HG03432 (cell line): ENCODE measurements at regions not wholly inside any gene's neighbourhood (a gene's known extent, or its start where the extent isn't known, plus 50 kb on each side); places are given as distances from the start of the nearest gene placed in this dataset.
"Not testable (repeated sequence)": the region's sequence is repeated elsewhere in the genome, so short reads cannot be mapped to it uniquely, and the experiment has no call there.

Experiments used
- ATAC-seq: cut with Tn5 transposase; IDR thresholded peaks from one replicate; pipeline ENCODE4 v1.9.1; 2021; ENCODE audit warnings: mild to moderate bottlenecking, moderate library complexity; ENCODE audit not compliant: unreplicated experiment

DNA sequence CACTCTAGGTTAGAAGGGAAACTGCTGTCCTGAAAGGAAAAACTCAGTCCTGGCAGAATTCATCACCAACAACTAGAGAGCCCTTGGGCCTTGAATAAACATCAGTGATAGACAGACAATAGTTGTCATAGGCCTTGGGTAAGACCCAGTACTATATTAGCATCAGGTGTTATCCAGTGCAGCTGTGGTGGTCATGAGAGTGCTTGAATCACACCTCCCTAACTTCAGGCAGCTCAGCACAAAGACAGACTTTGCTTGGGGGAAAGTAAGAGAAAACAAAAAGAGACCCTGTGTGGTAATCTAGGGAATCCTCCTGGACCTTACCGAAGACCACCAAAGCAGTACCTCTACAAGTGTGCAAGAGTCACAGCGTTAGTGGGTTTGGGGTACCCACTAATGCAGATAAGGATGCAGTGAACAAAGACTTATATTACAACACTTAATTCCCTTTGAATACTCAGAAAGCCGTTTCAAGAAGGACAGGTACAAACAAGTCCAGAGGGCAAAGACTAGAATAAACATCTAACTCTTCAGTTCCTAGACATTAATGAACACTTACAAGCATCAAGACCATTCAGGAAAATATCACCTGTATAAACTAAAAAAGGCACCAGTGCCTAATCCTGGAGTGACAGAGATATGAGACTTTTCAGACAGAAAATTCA is 332.3 kb upstream of the EPHA3 start:
- ATAC-seq = no peak

DNA sequence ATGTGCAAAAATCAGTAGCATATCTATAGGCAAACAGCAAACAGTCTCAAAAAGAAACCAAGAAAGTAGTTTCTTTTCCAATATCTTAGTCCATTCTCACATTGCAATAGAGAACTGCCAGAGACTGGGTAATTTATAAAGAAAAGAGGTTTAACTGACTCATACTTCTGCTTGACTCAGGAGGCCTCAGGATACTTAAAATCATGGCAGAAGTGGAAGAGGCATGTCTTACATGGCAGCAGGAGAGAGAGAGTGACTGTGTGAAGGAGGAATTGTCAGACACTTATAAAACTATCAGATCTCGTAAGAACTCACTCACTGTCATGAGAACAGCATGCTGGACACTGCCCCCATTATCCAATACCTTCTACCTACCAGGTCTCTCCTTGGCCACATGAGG is 327.9 kb upstream of the EPHA3 start:
- ATAC-seq = no peak

DNA sequence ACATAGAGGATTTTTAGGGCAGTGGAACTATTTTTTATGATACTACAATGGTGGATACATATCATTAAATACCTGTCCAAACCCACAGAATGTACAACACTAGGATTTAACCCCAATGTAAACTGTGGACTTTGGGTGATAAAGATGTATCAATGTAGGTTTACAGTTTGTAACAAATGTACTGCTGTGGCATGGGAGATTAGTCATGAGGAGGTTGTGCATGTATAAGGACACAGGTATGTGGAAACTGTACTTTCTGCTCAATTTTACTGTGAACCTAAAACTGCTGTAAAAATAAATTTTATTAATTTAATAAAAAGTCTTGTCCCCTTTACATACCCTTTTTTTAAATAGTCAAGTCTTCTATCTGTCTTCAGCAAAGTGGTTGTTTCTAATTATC is 322.5 kb upstream of the EPHA3 start:
- no peak for ATAC-seq

DNA sequence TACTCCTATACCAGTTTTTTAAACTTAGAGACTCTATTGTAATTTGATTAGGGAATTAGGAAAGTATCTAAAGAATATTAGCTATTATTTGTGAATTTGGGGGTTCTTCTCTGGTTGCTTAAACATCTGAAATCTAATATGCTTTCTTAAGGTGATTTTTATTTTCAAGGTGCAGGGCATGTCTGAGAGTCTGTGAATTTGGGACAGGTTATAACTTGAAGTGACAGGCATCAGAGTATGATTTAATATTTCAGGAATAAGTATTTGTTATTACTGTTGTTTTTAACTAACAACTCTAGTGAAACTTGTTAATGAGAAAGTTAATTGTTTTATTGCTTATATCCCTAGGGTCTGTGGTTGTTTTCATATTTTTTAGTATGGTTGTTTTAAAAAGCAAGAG is 321.6 kb upstream of the EPHA3 start:
- ATAC-seq = no peak

DNA sequence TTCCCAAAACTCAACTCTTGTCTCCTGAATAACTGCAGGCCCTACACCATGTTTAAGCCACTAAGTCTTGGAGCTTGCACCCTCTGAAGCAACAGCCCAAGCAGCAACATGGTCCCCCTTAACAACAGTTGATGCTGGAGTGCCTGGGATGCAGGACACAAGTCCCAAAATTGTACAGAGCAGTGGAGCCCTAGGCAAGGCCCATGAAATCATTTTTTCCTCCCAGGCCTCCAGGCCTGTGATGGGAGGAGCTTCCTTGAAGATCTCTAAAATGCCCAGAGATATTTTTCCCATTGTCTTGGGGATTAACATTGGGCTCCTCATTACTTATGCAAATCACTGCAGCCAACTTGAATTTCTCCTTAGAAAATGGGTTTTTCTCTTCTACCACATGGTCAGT is 311.9 kb upstream of the EPHA3 start:
- ATAC-seq = no peak

DNA sequence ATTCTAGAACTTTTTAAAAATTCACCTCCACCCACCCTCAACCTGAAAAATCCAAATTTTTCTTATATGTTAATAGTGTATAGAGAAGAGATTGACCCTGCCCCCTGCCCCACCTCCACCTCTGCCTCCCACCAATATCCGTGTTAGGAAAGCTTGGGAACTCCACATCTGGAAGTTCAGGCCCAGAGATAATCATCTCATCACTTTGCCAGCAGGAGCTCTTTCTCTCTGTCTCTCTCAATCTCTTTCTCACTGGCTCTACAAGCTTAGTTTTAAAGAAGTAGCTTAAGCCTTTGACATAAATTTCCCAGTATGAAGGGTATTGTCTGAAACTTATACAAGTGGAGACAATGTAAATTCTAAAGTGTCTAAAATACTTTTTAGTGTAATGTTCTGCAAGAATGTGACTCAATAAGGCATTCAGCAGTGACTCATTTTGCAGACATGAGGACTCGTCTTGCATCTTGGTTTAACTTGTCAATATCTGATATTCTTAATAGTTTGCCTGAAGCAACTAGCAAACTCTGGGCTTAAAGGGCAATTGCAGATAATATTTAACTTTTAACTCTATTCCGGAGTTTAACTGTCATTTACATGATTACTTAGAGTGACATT is 299.8 kb upstream of the EPHA3 start:
- no peak for ATAC-seq

DNA sequence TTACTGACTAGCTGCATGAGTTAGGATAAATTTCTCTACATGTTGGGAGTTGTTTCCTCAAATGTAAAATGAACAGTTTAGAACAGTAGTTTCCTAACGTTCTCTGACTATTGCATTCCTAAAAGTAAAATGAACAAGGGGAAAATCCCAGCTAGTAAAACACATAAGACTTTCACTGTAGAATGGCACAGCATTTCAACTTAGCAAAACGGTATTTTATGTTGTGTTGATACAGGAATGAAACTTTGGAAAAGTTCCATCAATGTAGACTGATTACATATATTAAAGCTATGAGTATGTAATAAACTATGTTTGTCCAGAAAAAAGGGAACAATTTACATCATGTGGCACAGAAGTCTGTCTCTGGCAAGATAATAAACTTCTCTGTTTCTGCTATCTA is 297.4 kb upstream of the EPHA3 start:
- ATAC-seq = no peak

DNA sequence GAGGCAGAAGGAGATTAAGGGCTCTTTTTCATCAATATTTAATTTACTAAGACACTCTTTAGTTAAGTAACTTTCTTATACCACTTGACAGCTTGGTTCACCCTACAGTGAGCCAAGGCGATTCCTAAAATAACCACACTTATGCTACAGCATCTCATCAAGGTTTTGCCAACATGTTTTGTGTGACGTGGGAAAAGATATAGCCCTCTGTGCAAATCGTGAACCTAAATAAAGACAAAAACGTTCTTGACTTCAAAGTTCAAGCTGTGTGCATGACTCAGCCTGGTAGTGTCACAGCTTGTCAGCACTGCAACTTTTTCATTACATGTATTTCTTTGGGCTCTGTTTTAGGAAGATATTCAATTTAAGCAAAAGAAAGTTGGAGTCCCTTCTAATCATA is 297.0 kb upstream of the EPHA3 start:
- no peak for ATAC-seq

DNA sequence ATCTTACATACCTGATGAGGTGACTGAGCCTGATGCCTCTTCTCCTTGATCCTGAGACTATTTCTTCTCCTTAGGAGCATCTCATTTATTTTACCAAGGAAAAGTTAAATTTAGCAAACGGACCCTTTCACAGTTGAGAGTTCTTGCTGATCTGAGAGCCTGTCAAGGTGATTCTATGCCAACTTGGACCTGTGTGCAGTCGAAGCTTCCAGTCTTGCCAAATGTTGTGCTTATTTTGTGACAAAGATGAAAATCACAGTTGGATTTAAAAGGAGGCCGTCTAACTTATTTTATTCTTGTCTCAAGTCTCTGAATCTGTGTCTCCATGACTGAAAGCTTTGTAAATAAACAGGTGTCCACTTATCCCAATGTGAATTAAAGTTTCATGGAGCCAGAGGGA is 296.3 kb upstream of the EPHA3 start:
- ATAC-seq = no peak

DNA sequence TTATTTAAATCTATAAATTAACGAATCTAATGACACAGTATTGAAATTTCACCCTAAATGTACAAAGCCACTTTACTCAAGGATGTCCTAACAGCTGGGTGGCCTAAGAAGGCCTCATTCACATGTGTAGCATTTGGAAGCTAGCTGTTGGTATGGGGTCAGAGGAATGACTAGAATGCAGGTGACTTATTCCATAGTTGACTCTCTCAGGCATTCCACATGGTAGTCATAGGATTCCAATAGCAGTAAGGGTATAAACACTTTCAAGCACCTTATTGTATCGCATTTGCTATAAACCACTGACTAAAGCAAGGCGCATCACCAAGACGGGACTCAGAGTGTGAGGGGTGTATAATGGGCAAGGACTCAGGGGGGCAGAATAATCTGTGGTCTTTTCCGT is 294.8 kb upstream of the EPHA3 start:
- no peak for ATAC-seq

DNA sequence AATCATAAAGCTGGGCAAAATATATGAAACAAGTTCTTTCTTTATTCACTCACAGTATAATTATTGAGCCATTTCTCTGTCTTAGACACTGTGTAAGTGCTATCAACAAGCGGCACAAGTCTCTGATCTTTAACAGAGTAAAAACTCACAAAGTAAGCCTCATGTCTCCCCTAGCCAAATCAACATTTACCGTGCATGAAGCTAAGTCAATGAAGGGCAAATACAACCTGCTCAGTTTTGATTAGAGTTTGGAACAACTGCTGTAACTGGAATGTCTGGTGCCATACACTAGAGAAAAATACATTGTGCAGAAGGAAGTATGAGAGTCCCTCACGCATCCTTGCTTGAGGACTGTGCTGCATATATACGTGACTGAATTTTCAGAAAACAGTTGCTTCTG is 291.0 kb upstream of the EPHA3 start:
- ATAC-seq = no peak

DNA sequence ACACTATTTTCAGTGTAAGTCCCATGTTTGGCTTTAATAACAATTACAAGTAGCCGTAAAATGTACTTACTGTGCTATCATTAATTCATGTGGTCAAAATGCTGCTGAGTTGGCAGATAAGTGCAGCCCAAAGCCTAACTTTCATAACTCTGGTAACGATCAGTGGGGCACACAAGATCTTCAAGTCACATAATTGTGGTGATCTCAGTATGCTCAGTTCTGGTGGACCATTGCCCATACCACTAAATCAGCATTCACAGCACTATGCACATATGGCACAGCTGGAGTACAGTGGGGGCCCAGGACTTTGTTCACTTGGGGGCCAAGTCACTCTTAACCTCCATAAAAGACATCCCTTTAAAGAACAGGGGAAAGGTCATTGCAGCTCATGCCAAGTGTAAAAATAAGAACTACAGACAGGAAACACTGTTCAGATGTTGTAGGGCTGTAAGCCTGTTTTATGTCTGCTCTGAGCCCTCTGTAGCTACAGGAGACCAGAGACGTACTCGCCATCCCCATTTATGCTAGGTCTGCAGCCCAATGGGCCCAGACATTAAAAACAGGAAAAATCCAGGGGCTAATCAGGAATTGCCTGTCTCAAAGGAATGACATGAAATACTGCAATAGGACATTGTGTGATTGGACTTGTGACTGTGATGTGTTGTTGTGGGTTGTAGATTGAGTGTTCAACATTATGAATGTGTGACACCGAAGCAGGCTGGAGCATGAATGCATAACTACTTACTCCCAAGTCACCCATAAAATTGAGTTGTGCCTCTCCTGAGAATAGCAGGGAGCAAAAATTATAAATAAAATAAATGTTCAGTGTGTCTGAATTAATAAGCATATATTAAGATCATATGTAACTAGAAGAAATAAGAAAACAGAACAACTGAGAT is 282.5 kb upstream of the EPHA3 start:
- no peak for ATAC-seq

DNA sequence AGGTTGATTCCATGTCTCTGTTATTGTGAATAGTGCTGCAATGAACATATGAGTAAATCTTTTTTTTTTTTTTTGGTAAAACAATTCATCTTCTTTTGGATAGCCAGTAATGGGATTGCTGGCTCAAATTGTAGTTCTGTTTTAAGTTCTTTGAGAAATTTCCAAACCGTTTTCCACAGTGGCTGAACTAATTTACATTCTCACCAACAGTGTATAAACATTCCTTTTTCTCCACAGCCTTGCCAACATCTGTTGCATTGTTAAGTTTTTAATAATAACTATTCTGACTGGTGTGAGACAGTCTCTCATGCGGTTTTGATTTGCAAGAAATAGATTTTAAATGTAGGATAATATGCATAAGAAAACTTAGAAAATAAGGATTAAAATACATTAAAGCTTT is 279.0 kb upstream of the EPHA3 start:
- ATAC-seq = no peak

DNA sequence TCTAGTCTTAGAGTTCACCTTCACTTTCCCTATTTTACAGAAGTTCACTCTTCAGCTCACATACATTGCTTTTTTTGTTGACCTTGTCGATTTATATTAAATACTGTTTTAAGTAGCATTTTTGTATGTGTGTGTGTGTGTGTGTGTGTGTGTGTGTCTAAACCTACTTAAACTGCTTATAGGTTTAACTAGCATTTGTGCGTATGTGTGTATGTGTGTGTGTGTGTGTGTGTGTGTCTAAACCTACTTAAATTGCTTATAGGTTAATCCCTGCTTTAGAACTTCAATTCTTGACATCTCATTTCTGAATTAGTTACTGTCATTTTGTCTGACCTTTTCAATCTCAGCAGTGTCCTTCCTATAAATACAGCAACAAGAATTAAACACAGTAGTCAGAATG is 254.8 kb upstream of the EPHA3 start:
- no peak for ATAC-seq

DNA sequence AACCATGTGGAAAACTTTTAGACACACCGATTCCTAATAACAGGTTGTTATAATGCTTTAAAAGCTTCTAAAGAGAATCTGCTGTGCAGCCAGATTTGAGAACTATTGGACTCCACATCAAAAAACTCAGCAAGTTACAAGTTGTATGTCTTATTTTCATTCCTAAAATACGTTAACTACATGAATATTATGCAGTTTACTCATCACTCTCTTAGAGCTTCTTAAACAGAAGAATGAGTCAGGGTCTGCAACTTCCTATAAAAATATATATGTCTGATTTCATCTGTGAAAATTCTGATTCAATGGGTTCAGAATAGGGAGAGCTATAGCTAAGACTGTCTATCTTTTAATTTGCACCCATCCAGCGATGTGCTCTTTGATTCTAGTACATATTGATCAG is 244.2 kb upstream of the EPHA3 start:
- no peak for ATAC-seq

DNA sequence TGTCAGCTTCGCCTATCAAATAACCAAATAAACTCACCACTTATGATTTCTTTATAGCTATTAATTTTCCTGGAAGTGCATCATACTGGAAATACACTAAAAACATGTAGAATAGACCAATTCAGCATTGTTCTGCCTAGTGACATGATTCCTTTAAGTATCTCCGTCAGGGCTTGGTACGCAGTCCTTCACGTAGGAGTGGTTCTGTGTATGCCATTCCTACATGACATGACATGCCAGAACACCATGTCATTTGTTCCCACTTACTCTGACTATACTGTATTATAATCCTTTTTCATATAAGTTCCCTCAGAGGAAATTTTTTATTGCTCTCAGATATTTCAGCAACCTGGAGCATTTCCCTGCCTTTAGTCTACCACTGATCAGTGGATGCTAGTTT is 230.7 kb upstream of the EPHA3 start:
- no peak for ATAC-seq

DNA sequence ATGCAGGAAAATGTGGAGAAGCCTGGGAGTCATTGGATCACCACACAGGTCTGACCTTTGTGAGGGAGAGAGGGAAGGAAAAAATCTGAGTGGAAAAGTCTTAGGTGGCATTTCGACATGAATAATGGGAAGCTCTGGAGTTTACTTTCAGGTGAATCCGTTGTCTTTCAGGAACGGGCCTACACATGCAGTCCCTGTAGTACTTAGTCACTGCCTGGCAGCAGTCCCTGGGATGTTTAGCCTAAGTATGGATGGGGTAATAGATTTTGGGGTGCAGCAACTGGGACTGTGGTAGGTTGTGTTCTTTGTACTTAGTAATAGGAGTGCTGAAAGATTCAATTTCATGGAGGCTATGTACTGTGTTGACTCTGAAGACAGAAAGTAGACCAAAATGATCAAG is 227.5 kb upstream of the EPHA3 start:
- no peak for ATAC-seq

DNA sequence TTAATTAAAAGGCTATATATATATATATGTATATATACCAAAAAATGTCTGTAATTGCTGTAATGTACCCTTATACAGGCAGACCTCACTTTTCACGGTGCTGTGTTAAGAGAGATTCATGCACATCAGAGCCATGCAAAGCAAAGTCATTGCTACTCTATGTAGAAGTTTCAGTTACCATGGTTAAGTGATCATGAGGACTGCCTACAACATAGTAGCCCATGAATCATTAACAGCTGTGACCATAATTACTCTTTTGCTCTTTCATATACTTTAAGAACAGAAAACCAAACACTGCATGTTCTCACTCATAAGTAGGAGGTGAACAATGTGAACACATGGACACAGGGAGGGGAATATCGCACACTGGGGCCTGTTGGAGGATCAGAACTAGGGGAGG is 225.3 kb upstream of the EPHA3 start:
- ATAC-seq = peak; percentile 98

DNA sequence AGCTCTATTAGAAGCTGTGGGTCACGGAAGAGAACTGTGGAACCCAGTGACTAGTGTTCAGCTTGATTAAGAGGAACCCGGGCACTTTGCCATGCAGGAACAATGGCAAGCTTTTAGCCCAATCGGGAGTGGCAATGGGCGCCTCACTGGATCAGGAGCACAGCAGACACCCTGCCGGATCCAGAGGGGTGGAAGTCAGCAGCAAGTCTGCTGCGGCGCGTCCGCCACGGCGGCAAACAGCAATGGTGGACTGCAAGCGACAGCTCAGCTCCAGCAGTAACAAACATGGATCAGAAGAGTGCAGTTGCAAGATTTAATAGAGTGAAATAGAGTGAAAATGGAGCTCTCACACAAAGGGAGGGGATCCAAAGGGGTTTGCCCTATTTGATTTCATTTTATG is 220.8 kb upstream of the EPHA3 start:
- not testable (repeated sequence) for ATAC-seq

DNA sequence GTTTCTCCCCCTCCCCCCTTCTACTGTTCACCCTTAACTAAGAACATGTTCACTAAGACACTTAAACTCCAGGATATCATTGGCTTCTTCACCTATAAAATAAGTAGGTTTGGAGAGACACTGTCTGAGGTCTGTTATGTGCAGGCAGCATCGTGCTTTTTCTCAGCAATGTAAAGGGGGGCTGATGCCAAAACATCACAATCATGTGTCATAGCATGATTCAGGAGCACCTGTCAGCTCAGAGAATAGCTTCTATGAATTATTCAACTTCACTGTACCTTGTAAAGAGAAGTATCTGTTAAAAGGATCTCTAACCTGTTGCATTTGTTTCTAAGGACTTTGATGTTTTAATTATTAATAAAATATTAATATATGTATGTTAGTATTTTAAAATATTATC is 211.4 kb upstream of the EPHA3 start:
- ATAC-seq = no peak

DNA sequence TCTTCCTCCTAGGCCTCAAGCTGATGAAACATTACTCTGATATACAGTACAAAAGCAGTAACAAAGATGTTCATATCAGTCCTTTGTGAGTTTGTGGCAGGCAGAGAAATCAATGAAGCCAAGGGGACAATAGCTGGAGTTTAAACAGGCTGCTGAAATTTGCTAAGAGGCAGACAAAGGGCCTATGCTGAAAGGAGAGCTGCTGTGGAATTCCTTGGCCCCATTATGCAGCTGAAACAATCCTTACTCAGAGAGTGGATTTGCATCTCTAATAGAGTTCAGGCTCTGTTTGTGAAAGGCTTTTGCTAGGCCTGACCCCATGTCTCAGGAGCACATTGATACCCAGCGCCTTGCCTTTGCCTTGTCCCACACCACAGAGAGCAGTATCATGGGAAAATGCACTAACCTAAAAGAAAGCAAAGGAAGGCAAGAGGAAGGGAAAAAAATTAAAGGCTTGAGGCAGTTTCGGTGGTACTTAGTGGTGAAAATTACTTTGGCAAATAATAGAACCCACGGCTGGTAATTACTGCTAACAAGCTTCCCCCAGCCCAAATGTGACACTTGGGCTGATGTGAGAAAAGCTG is 195.0 kb upstream of the EPHA3 start:
- ATAC-seq = no peak

DNA sequence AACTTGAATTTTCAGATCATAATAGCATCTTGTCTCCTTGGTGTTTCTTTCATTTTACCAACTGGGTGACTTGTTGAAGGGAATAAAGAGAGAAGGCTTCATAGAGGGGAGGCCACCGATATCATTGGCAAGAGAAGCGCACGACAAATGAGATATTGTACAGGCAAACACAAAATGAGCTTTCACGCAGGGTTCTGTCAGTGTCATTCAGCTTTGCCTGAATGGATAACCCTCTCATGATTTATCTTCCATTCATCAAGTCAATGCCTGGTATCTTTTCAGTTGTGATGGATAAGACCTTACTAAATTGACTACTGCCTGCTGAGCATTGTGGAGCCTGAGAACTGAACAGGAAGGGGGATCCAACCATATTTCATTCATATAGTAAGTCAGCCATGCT is 188.6 kb upstream of the EPHA3 start:
- ATAC-seq = no peak
